RWPE1 (cell line): ENCODE measurements at regions not wholly inside any gene's neighbourhood (a gene's known extent, or its start where the extent isn't known, plus 50 kb on each side); places are given as distances from the start of the nearest gene placed in this dataset.
"Not testable (repeated sequence)": the region's sequence is repeated elsewhere in the genome, so short reads cannot be mapped to it uniquely, and the experiment has no call there.

Experiments used
- CTCF ChIA-PET: fragments of 350-600 bp; sonication (Branson Sonifier 250); formaldehyde crosslinking; extraction: SDS; loops from one replicate; lab custom pipeline; 2021; lab: Yijun Ruan, JAX
- POLR2A ChIA-PET: fragments of 400-600 bp; formaldehyde crosslinking; extraction: SDS; loops from one replicate; lab custom pipeline; 2020; ENCODE audit warnings: antibody characterized with exemption; ENCODE audit not compliant: low non-redundant PET; lab: Yijun Ruan, JAX
- DNase-seq: peaks from one replicate; pipeline ENCODE4 v3.0.0; 2012; ENCODE audit warnings: low spot score
- H3K27ac ChIP-seq: fragments of 450-650 bp; 2 replicates; pipeline ENCODE4 v1.5.1; 2017
- TF ChIP-seq, protein P1 (sequence below): fragments of 450-650 bp; conservative IDR thresholded peaks from 2 replicates; pipeline ENCODE4 v1.5.1; 2017; ENCODE audit warnings: low read depth, mild to moderate bottlenecking

DNA sequence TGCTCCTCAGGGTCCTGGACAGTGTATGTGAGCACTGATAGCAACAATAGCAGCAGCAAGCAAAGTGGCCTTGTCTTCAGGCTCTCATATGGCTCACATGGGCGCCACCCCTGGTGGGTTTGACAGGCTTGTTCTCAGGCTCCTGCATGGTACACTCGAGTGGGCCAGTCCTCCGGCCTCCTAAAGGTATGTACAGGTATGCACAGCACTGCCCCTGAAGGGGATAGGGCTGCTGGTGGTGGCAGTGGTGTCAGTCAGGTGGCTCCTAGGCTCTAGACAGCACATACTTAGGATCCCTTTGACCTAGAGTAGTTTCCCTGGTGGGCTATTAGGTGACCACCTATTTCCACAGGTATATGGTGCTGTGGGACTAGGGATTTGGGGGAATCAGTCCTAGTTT lies 79.8 kb downstream of the LGALS9B start:
- H3K27ac ChIP-seq, DNase-seq, CTCF ChIA-PET, POLR2A ChIA-PET: not testable (repeated sequence)

DNA sequence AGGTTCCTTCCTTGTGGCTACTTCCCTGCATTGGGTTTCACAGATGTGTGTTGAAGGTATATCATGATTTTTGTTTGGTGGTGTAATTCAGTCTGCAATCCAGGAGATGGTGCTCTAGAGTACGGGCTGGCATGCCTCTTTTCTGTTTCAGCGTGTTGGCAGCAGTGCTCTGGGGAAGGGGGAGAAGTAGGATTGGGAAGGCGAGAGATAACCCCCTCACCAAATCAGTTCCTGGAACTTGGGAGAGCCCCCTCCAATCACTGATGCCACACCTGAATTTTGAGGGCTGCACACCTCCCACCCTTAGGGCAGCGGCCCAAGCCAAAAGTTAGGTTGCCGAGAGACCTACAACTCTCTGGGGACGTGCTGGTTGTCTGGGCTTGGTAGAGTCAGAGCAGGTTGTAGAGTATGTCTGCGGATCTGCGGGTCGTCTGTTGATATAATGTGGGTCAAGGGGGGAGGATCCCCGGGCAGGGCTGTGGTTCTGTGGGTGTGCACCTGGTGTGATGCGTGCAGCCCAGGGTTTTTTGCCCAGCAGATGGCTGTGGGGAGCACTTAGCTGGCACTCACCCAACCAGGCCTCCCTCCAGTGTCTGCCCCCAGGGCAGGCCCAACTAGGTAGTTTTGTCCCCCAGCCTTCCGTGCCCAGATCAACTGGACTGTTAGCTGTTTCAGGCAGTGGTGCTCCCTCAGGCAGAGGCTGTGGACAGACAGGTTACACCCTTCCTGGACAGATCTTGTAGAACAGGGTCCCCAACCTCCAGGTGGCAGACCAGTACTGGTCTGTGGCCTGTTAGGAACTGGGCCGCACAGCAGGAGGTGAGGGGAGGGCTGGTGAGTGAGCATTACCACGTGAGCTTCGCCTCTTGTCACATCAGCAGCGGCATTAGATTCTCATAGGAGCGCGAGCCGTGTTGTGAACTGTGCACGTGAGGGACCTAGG lies 85.7 kb downstream of the LGALS9B start:
- H3K27ac ChIP-seq, DNase-seq, POLR2A ChIA-PET: not testable (repeated sequence)
- TF ChIP-seq, protein P1, sequence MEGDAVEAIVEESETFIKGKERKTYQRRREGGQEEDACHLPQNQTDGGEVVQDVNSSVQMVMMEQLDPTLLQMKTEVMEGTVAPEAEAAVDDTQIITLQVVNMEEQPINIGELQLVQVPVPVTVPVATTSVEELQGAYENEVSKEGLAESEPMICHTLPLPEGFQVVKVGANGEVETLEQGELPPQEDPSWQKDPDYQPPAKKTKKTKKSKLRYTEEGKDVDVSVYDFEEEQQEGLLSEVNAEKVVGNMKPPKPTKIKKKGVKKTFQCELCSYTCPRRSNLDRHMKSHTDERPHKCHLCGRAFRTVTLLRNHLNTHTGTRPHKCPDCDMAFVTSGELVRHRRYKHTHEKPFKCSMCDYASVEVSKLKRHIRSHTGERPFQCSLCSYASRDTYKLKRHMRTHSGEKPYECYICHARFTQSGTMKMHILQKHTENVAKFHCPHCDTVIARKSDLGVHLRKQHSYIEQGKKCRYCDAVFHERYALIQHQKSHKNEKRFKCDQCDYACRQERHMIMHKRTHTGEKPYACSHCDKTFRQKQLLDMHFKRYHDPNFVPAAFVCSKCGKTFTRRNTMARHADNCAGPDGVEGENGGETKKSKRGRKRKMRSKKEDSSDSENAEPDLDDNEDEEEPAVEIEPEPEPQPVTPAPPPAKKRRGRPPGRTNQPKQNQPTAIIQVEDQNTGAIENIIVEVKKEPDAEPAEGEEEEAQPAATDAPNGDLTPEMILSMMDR = peak; percentile 34
- CTCF ChIA-PET = interaction anchor here (0.7 kb wide), 1 partner anchor 316 kb away, joined by 3 read pairs; no protein-coding TSS in a partner anchor

DNA sequence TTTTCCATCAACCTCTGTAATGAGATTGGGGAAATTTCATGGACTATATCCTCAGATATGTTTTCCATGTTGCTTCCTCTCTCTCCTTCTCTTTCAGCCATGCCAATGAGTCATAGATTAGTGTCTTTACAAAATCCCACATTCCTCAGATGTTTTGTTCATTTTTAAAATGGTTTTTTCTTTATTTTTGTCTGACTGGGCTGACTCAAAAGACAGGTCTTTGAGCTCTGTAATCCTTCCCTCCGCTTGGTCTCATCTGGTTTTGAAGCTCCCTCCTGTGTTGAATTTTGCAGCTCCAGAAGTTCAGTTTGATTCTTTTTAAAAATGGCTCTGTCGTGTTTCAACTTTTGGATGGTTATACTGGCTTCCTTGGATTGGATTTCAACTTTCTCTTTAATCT lies 86.7 kb downstream of the LGALS9B start:
- POLR2A ChIA-PET, H3K27ac ChIP-seq, CTCF ChIA-PET, DNase-seq: not testable (repeated sequence)

DNA sequence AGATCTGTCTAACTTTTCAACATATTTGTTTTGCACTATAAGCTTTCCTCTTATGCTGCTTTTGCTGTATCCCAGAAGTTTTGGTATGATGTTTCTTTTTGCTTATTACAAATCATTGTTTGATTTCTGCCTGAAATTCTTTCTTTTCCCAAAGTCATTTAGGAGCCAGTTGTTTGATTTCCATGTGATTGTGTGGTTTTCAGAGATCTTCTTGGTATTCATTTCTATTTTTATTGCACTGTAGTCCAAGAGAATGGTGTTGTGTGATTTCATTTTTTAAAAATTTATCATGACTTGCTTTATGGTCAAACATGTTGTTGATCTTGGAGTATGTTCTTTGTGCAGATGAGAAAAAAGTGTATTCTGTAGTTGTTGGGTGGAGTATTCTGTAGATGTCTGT lies 88.1 kb downstream of the LGALS9B start:
- DNase-seq, POLR2A ChIA-PET: not testable (repeated sequence)

DNA sequence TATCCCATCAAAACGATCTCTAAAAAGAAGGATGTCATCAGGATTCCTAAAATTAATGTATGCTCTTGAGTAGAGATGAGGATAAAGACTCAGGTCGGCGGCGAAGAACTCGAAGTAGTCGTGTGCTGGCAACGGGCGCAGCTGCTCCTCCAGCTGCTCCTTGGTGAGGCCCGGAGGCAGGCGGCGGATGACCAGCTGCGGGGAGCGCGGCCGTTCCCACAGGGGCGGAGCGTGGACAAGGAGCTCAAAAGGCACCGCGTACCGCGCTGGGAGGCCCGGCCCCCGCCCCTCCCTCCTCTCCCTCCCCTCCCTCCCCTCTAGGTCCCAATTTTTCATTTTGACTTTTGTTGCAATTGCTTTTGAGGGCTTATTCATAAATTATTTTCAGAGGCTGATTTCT lies 90.7 kb downstream of the LGALS9B start:
- H3K27ac ChIP-seq, CTCF ChIA-PET, POLR2A ChIA-PET, DNase-seq: not testable (repeated sequence)

More for the DNA sequence above, 88.1 kb downstream of the LGALS9B start:
- CTCF ChIA-PET, H3K27ac ChIP-seq: not testable (repeated sequence)

DNA sequence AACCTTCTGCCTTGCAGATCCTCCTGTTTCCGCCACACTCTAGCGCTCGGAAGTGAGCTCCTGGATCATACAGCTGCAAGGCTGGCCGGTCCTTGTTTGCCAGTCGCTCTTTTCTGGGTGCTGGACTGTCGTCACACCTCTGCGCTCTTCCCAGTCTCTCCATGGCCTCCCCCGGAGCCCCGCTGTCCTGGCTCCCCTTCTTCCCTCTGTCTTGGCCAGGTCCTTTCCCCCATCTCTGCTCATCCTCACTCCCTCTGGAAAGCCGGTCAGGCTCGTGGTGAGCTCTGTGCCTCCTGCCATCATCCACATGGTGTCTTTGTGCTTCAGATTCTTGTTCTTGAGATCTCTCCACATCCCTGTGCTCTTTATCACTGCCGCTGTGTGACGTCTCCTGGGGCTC lies 91.6 kb downstream of the LGALS9B start:
- CTCF ChIA-PET, DNase-seq, H3K27ac ChIP-seq, POLR2A ChIA-PET: not testable (repeated sequence)
